ENCODE measurements at regions not wholly inside any gene's neighbourhood (a gene's known extent, or its start where the extent isn't known, plus 50 kb on each side); places are given as distances from the start of the nearest gene placed in this dataset.

- no peak for DNase-seq (ENCODE audit: low read depth, low spot score)
- CTCF ChIA-PET = interaction anchor here (1.2 kb wide), 1 partner anchor 16 kb away, joined by 4 read pairs; no protein-coding TSS in a partner anchor
- TF ChIP-seq CTCF (IDR thresholded peaks at IDR 0.05; ENCODE audit: insufficient read depth, low read length, missing control alignments) = no peak
- POLR2A ChIA-PET = no interaction called here
- H3K4me3 ChIP-seq (ENCODE audit: low read depth, low read length) = no peak overlapping the region
Measured at GRCh38 chr2:39929531-39929930, 150.5 kb upstream of the THUMPD2 start.

- DNase-seq (ENCODE audit: low read depth, low spot score) = no peak
- no peak for TF ChIP-seq CTCF (IDR thresholded peaks at IDR 0.05; ENCODE audit: insufficient read depth, low read length, missing control alignments)
- H3K4me3 ChIP-seq (ENCODE audit: low read depth, low read length) = no peak overlapping the region
- ChIA-PET CTCF (interaction anchor here (0.9 to 1.4 kb wide), 2 partner anchors 11 to 288 kb away, joined by 3 to 4 read pairs; no protein-coding TSS in a partner anchor), POLR2A (no interaction called here)
Measured at GRCh38 chr2:39925312-39925711, 146.3 kb upstream of the THUMPD2 start.

- no peak for TF ChIP-seq CTCF (IDR thresholded peaks at IDR 0.05; ENCODE audit: insufficient read depth, low read length, missing control alignments)
- DNase-seq (ENCODE audit: low read depth, low spot score) = no peak
- CTCF ChIA-PET = interaction anchor here (1.0 to 2.3 kb wide), 3 partner anchors 9 to 186 kb away, joined by 3 to 9 read pairs (median 3); no protein-coding TSS in a partner anchor
- POLR2A ChIA-PET = interaction anchor here (0.5 kb wide), 1 partner anchor 429 kb away, joined by 4 read pairs; no protein-coding TSS in a partner anchor
- no peak overlapping the region for H3K4me3 ChIP-seq (ENCODE audit: low read depth, low read length)
Measured at GRCh38 chr2:39923455-39923854, 144.4 kb upstream of the THUMPD2 start.

- H3K4me3 ChIP-seq (ENCODE audit: low read depth, low read length) = no peak overlapping the region
- no peak for TF ChIP-seq CTCF (IDR thresholded peaks at IDR 0.05; ENCODE audit: insufficient read depth, low read length, missing control alignments)
- CTCF ChIA-PET = interaction anchor here (0.7 to 2.3 kb wide), 4 partner anchors 9 to 185 kb away, joined by 3 to 9 read pairs (median 3); no protein-coding TSS in a partner anchor
- POLR2A ChIA-PET = interaction anchor here (0.5 kb wide), 1 partner anchor 429 kb away, joined by 4 read pairs; no protein-coding TSS in a partner anchor
- no peak for DNase-seq (ENCODE audit: low read depth, low spot score)
Measured at GRCh38 chr2:39922679-39923405, 143.8 kb upstream of the THUMPD2 start.

GRCh38 chr2:39920307-39920801 lies 141.3 kb upstream of the THUMPD2 start:
- CTCF ChIA-PET = interaction anchor here (1.4 kb wide), 1 partner anchor 293 kb away, joined by 3 read pairs; no protein-coding TSS in a partner anchor
- DNase-seq (ENCODE audit: low read depth, low spot score) = no peak
- POLR2A ChIA-PET = no interaction called here
- no peak overlapping the region for H3K4me3 ChIP-seq (ENCODE audit: low read depth, low read length)
- no peak for TF ChIP-seq CTCF (IDR thresholded peaks at IDR 0.05; ENCODE audit: insufficient read depth, low read length, missing control alignments)
